Keratinocyte (primary cell): ENCODE measurements at regions not wholly inside any gene's neighbourhood (a gene's known extent, or its start where the extent isn't known, plus 50 kb on each side); places are given as distances from the start of the nearest gene placed in this dataset.

Experiments used
- DNase-seq: peaks from one replicate; pipeline ENCODE4 v3.0.0-alpha.2; 2011; ENCODE audit warnings: low read depth, missing footprints, low spot score
- FAIRE-seq: peaks from 2 replicates; lab custom pipeline; 2011; peaks lifted over from hg19 to GRCh38; lab: Jason Lieb, UNC
- H2AFZ ChIP-seq: 2 replicates; pipeline ENCODE4 v1.6.0; 2012; ENCODE audit warnings: low read length, control low read depth, inconsistent platforms; ENCODE audit not compliant: control insufficient read depth
- H3K27ac ChIP-seq: 2 replicates; pipeline ENCODE4 v1.5.1; 2011; ENCODE audit warnings: low read length; ENCODE audit not compliant: control insufficient read depth, insufficient read depth
- H3K27me3 ChIP-seq: 3 replicates; pipeline ENCODE4 v1.6.0; 2011; ENCODE audit warnings: low read length; ENCODE audit not compliant: control insufficient read depth, insufficient read depth; ENCODE audit errors: extremely low read depth
- H3K36me3 ChIP-seq, 2 experiments: 2 replicates in 1 of 2; 3 replicates in 1 of 2; pipeline ENCODE4 v1.5.1; 2011; ENCODE audit warnings: low read length in 2 of 2, mild to moderate bottlenecking in 1 of 2; ENCODE audit not compliant: control insufficient read depth in 2 of 2, insufficient read depth in 2 of 2; ENCODE audit errors: extremely low read depth in 1 of 2
- H3K4me1 ChIP-seq: 3 replicates; pipeline ENCODE4 v1.5.1; 2011; ENCODE audit warnings: low read length; ENCODE audit not compliant: control insufficient read depth, insufficient read depth; ENCODE audit errors: extremely low read depth
- H3K4me2 ChIP-seq: 3 replicates; pipeline ENCODE4 v1.6.0; 2011; ENCODE audit warnings: low read depth, low read length; ENCODE audit not compliant: control insufficient read depth, insufficient read depth; ENCODE audit errors: extremely low read depth
- H3K4me3 ChIP-seq, 3 experiments: fragments of 200-600 bp in 1 of 3; sonication (generic) in 1 of 3; 2 replicates in 2 of 3; 3 replicates in 1 of 3; pipeline ENCODE4 v1.5.1; 2011 to 2016; ENCODE audit warnings: low read length in 3 of 3, mild to moderate bottlenecking in 3 of 3, control low read depth in 2 of 3, inconsistent platforms in 1 of 3, low read depth in 1 of 3, mixed read lengths in 1 of 3, mixed run types in 1 of 3, moderate library complexity in 1 of 3; ENCODE audit not compliant: control insufficient read depth in 2 of 3, insufficient read depth in 2 of 3; ENCODE audit errors: extremely low read depth in 1 of 3
- H3K79me2 ChIP-seq: 2 replicates; pipeline ENCODE4 v1.6.0; 2012; ENCODE audit warnings: low read length; ENCODE audit not compliant: control insufficient read depth, insufficient read depth
- H3K9ac ChIP-seq: 3 replicates; pipeline ENCODE4 v1.6.0; 2011; ENCODE audit warnings: low read length; ENCODE audit not compliant: control insufficient read depth, insufficient read depth; ENCODE audit errors: extremely low read depth
- H3K9me1 ChIP-seq: 3 replicates; pipeline ENCODE4 v1.6.0; 2011; ENCODE audit warnings: low read length; ENCODE audit not compliant: control insufficient read depth, insufficient read depth; ENCODE audit errors: extremely low read depth
- H3K9me3 ChIP-seq: 2 replicates; pipeline ENCODE4 v1.5.1; 2012; ENCODE audit warnings: low read depth, low read length; ENCODE audit not compliant: control insufficient read depth
- H4K20me1 ChIP-seq: 3 replicates; pipeline ENCODE4 v1.6.0; 2011; ENCODE audit warnings: low read length; ENCODE audit not compliant: control insufficient read depth, insufficient read depth; ENCODE audit errors: extremely low read depth
- CTCF ChIP-seq, 3 experiments: IDR thresholded peaks in 1 of 3; conservative IDR thresholded peaks in 1 of 3; optimal IDR thresholded peaks in 1 of 3; 2 replicates in 2 of 3; 3 replicates in 1 of 3; pipeline versions ENCODE3 to v1.5.1; 2011; ENCODE audit warnings: low read length in 3 of 3, mild to moderate bottlenecking in 3 of 3, moderate library complexity in 2 of 3, control low read depth in 1 of 3, inconsistent platforms in 1 of 3; ENCODE audit not compliant: insufficient read depth in 2 of 3; ENCODE audit errors: extremely low read depth in 1 of 3
- EZH2 ChIP-seq: IDR thresholded peaks from one replicate; pipeline ENCODE4 v1.6.1; 2012; ENCODE audit warnings: inconsistent platforms, mild to moderate bottlenecking, low read length, moderate library complexity
- dilution Hi-C: fragments of 300-500 bp; cut with MboI; formaldehyde crosslinking; loops from one replicate; pipeline ENCODE4 v1.7.0; 2020; ENCODE audit warnings: low sequenced_read_pairs; ENCODE audit not compliant: extremely low pct_ligation_motif_present

- no peak overlapping the region for H3K9ac ChIP-seq
- H3K4me3 ChIP-seq, result no peak overlapping the region
- no peaks in the 10 kb centered on the region for H4K20me1 ChIP-seq
- H3K27ac ChIP-seq, result no peak overlapping the region
- no peak for FAIRE-seq
- H3K79me2 ChIP-seq, result no peaks in the 10 kb centered on the region
- no peaks in the 10 kb centered on the region for H3K9me3 ChIP-seq
- no peak for DNase-seq
- H2AFZ ChIP-seq, result no peak overlapping the region
- no peaks in the 10 kb centered on the region for H3K4me1 ChIP-seq
- dilution Hi-C loops, result no loop called here
- no peak overlapping the region for H3K4me2 ChIP-seq
- no peaks in the 10 kb centered on the region for H3K36me3 ChIP-seq
- no peak for TF ChIP-seq CTCF (optimal IDR thresholded peaks at IDR 0.05 in 1 of 3, IDR thresholded peaks at IDR 0.05 in 1 of 3, conservative IDR thresholded peaks at IDR 0.05 in 1 of 3; ENCODE audit: extremely low read depth in 1 of 3, insufficient read depth in 2 of 3, low read length in 3 of 3)
- no peak for TF ChIP-seq EZH2
- H3K27me3 ChIP-seq, result no peaks in the 10 kb centered on the region
- no peaks in the 10 kb centered on the region for H3K9me1 ChIP-seq
Observed at GRCh38 chr14:29459531-29459930, 468.1 kb downstream of the PRKD1 start.

- TF ChIP-seq CTCF (optimal IDR thresholded peaks at IDR 0.05 in 1 of 3, IDR thresholded peaks at IDR 0.05 in 1 of 3, conservative IDR thresholded peaks at IDR 0.05 in 1 of 3; ENCODE audit: extremely low read depth in 1 of 3, insufficient read depth in 2 of 3, low read length in 3 of 3) (no peak), EZH2 (no peak)
- H3K4me1 ChIP-seq, result no peaks in the 10 kb centered on the region
- no peak overlapping the region for H3K4me3 ChIP-seq
- no peak overlapping the region for H2AFZ ChIP-seq
- H4K20me1 ChIP-seq, result no peaks in the 10 kb centered on the region
- no peaks in the 10 kb centered on the region for H3K36me3 ChIP-seq
- H3K9me3 ChIP-seq, result no peaks in the 10 kb centered on the region
- H3K27me3 ChIP-seq, result no peaks in the 10 kb centered on the region
- no peak overlapping the region for H3K9ac ChIP-seq
- DNase-seq (no peak), FAIRE-seq (no peak)
- dilution Hi-C loops, result no loop called here
- H3K79me2 ChIP-seq, result no peaks in the 10 kb centered on the region
- H3K27ac ChIP-seq, result no peak overlapping the region
- no peaks in the 10 kb centered on the region for H3K9me1 ChIP-seq
- H3K4me2 ChIP-seq, result no peak overlapping the region
Observed at GRCh38 chr14:29459969-29460560, 467.6 kb downstream of the PRKD1 start.
